Colonic mucosa (tissue), 4 donors: ENCODE measurements at regions not wholly inside any gene's neighbourhood (a gene's known extent, or its start where the extent isn't known, plus 50 kb on each side); places are given as distances from the start of the nearest gene placed in this dataset.

ENCODE experiments used
- DNase-seq: peaks from one replicate; pipeline ENCODE4 v3.0.0-alpha.2; 2020
- H3K27ac ChIP-seq: fragments of 200-600 bp; one replicate; pipeline ENCODE4 v1.8.0; 2021
- H3K27me3 ChIP-seq: fragments of 200-600 bp; one replicate; pipeline ENCODE4 v1.8.0; 2021
- H3K36me3 ChIP-seq: fragments of 200-600 bp; one replicate; pipeline ENCODE4 v1.8.0; 2021
- H3K4me1 ChIP-seq: fragments of 200-600 bp; one replicate; pipeline ENCODE4 v1.8.0; 2021; ENCODE audit warnings: mild to moderate bottlenecking
- H3K4me3 ChIP-seq: fragments of 200-600 bp; one replicate; pipeline ENCODE4 v1.8.0; 2021
- H3K9ac ChIP-seq, 2 donors: one replicate each; pipeline ENCODE4 v1.7.0; 2013; ENCODE audit warnings: control low read depth in 2 of 2, low read depth in 2 of 2, low read length in 2 of 2
- H3K9me3 ChIP-seq: fragments of 200-600 bp; one replicate; pipeline ENCODE4 v1.8.0; 2021
- intact Hi-C: fragments of 100-400 bp; cut with DNase I; formaldehyde crosslinking; loops from one replicate; pipeline ENCODE4 v1.14.1; 2022
- TF ChIP-seq, protein P1 (sequence below): fragments of 200-600 bp; IDR thresholded peaks from one replicate; pipeline ENCODE4 v1.8.0; 2022; ENCODE audit warnings: antibody characterized with exemption, mild to moderate bottlenecking
- donor health status: healthy.
- donor health status: DM: no; HTN: no; CAD: no.
- donor health status: DM: no; HTN: no; CAD: no.

DNA sequence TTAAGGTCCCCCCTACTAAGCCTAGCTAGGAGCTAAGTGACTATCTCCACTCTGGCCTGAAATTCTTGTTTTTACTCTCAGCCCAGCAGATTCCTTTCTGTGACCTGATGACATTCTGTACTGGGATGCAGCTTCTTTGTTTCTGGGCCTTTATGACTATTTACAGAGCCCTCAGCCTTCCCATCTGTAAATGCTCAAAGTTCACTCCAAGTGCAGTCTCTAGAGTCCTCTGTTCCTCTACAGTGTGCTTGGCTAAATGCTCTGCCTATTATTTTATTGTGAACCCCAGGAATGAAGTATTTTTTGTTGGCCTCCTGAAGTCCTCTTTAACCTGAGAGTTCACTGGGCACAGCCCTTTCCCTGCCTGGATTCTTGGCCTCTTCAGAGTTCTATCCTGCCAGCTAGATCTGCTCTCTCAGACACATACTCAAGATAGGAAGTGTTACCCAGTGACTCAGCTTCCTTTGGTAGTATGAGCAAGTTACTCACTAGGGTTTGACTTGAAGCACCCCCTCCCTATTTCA, 278.1 kb upstream of the P2RY1 start:
- Histone ChIP-seq H3K27ac (no peak overlapping the region), H3K9me3 (no peaks in the 10 kb centered on the region), H3K4me1 (no peaks in the 10 kb centered on the region), H3K27me3 (no peaks in the 10 kb centered on the region), H3K9ac (no peak overlapping the region), H3K4me3 (no peak overlapping the region), H3K36me3 (no peaks in the 10 kb centered on the region)
- intact Hi-C loops, result no loop called here
- TF ChIP-seq, protein P1, sequence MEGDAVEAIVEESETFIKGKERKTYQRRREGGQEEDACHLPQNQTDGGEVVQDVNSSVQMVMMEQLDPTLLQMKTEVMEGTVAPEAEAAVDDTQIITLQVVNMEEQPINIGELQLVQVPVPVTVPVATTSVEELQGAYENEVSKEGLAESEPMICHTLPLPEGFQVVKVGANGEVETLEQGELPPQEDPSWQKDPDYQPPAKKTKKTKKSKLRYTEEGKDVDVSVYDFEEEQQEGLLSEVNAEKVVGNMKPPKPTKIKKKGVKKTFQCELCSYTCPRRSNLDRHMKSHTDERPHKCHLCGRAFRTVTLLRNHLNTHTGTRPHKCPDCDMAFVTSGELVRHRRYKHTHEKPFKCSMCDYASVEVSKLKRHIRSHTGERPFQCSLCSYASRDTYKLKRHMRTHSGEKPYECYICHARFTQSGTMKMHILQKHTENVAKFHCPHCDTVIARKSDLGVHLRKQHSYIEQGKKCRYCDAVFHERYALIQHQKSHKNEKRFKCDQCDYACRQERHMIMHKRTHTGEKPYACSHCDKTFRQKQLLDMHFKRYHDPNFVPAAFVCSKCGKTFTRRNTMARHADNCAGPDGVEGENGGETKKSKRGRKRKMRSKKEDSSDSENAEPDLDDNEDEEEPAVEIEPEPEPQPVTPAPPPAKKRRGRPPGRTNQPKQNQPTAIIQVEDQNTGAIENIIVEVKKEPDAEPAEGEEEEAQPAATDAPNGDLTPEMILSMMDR, result no peak
- DNase-seq, result no peak

DNA sequence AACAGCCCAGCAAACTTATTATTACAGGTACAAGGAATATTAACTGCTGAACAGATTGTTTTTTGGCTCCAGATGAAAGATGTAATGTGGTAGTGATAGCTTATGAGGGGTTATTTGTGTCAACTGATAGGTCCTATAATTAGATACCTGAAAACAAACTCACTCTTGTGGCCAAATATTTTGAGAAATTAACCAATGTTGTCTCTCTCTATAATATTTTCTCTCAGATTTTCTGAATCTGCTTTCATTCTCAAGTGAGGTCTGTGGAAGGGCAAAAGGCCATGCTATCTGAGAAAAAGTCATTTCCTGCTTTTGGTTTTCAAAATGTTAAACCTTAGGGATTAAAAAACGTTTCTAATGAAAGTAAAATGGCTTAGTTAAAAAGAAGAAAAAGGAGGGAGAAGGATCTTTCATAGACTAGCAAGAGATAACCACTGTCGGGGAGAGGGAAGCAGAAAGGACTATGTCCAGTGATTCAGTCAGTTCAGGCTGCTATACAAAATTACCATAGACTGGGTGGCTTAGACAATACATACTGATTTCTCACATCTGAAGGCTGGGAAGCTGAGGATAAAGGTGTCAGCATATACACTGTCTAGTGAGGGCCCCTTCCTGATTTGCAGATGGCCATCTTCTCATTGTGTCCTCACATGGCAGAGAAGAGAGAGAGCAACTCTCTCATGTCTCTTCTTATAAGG, 277.5 kb upstream of the P2RY1 start:
- DNase-seq, result no peak
- TF ChIP-seq, protein P1, result no peak
- no peaks in the 10 kb centered on the region for H3K36me3 ChIP-seq
- no peaks in the 10 kb centered on the region for H3K4me1 ChIP-seq
- H3K4me3 ChIP-seq, result no peak overlapping the region
- no peak overlapping the region for H3K27ac ChIP-seq
- H3K9me3 ChIP-seq, result no peaks in the 10 kb centered on the region
- H3K27me3 ChIP-seq, result no peaks in the 10 kb centered on the region
- intact Hi-C loops, result no loop called here
- no peak overlapping the region for H3K9ac ChIP-seq

DNA sequence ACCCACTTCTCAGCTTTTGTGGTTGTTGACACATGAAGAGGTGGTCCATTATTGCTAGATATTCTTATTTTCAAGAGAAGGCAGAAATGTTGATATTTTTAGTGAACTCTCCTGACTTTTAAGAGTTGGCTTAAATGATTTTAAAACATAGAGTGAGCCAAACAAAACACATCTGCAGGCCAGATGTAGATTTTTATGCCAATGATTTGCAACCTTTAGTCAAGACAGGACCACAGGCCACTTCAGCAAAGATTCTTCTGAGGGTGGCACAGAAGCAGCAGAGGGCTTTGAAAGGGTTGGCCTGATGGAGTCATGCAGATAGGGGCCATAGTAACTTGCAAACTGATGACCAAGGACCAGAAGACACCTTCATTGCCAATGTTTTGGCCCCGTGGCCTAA, 276.5 kb upstream of the P2RY1 start:
- H3K9ac ChIP-seq, result no peak overlapping the region
- H3K27me3 ChIP-seq, result no peaks in the 10 kb centered on the region
- no peaks in the 10 kb centered on the region for H3K4me1 ChIP-seq
- TF ChIP-seq, protein P1, result no peak
- intact Hi-C loops, result no loop called here
- H3K9me3 ChIP-seq, result no peaks in the 10 kb centered on the region
- no peak for DNase-seq
- H3K36me3 ChIP-seq, result no peaks in the 10 kb centered on the region
- H3K27ac ChIP-seq, result no peak overlapping the region
- H3K4me3 ChIP-seq, result no peak overlapping the region

DNA sequence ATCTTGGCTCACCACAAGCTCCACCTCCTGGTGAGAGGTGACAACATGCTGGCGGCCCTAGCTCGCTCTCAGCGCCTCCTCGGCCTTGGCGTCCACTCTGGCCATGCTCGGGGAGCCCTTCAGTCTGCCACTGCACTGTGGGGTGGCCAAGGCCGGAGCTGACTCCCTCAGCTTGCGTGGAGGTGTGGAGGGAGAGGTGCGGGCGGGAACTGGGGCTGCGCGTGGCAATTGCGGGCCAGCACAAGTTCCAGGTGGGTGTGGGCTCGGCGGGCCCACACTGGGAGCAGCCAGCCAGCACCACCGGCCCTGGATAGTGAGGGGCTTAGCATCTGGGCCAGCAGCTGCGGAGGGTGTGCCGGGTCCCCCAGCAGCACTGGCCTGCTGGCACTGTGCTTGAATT, 275.7 kb upstream of the P2RY1 start:
- H3K4me1 ChIP-seq, result no peaks in the 10 kb centered on the region
- H3K9ac ChIP-seq, result no peak overlapping the region
- H3K27me3 ChIP-seq, result no peaks in the 10 kb centered on the region
- H3K27ac ChIP-seq, result no peak overlapping the region
- no peaks in the 10 kb centered on the region for H3K9me3 ChIP-seq
- DNase-seq, result no peak
- intact Hi-C loops, result no loop called here
- no peak overlapping the region for H3K4me3 ChIP-seq
- no peaks in the 10 kb centered on the region for H3K36me3 ChIP-seq
- TF ChIP-seq, protein P1, result no peak

- no peaks in the 10 kb centered on the region for H3K9me3 ChIP-seq
Measured at GRCh38 chr3:152564459-152564858, 270.5 kb upstream of the P2RY1 start.

More at GRCh38 chr3:152564459-152564858, 270.5 kb upstream of the P2RY1 start:
- Histone ChIP-seq H3K4me3 (no peak overlapping the region), H3K27ac (no peak overlapping the region), H3K27me3 (no peaks in the 10 kb centered on the region), H3K4me1 (no peaks in the 10 kb centered on the region), H3K36me3 (no peaks in the 10 kb centered on the region), H3K9ac (no peak overlapping the region)
- TF ChIP-seq, protein P1, result no peak
- intact Hi-C loops, result no loop called here
- DNase-seq, result no peak
